MM.1S (cell line): ENCODE measurements at regions not wholly inside any gene's neighbourhood (a gene's known extent, or its start where the extent isn't known, plus 50 kb on each side); places are given as distances from the start of the nearest gene placed in this dataset.

Experiments used
- DNase-seq: peaks from one replicate; pipeline ENCODE4 v3.0.0-alpha.2; 2015
- H2AFZ ChIP-seq: fragments of 300-600 bp; sonication (generic); 2 replicates; pipeline ENCODE4 v1.6.0; 2016; ENCODE audit warnings: antibody characterized with exemption, low read length
- H3F3A ChIP-seq: fragments of 300-600 bp; sonication (generic); 2 replicates; pipeline ENCODE4 v1.6.1; 2016; ENCODE audit warnings: mild to moderate bottlenecking, antibody characterized with exemption, low read length, moderate library complexity, mixed read lengths; ENCODE audit not compliant: insufficient read depth
- H3K27ac ChIP-seq: fragments of 300-600 bp; sonication (generic); 2 replicates; pipeline ENCODE4 v1.5.1; 2016; ENCODE audit warnings: mild to moderate bottlenecking, low read length
- H3K27me3 ChIP-seq: fragments of 300-600 bp; sonication (generic); replicated peaks from 2 replicates; pipeline ENCODE4 v1.6.0; 2016; ENCODE audit warnings: low read length; ENCODE audit not compliant: insufficient read depth
- H3K36me3 ChIP-seq: fragments of 300-600 bp; sonication (generic); replicated peaks from 2 replicates; pipeline ENCODE4 v1.6.1; 2016; ENCODE audit warnings: mild to moderate bottlenecking, low read length, mixed read lengths; ENCODE audit not compliant: insufficient read depth
- H3K4me1 ChIP-seq: fragments of 300-600 bp; sonication (generic); 2 replicates; pipeline ENCODE4 v1.6.1; 2016; ENCODE audit warnings: low read length, mixed read lengths
- H3K4me2 ChIP-seq: fragments of 300-600 bp; sonication (generic); 2 replicates; pipeline ENCODE4 v1.6.0; 2016; ENCODE audit warnings: low read depth, low read length
- H3K4me3 ChIP-seq: fragments of 300-600 bp; sonication (generic); 2 replicates; pipeline ENCODE4 v1.5.1; 2016; ENCODE audit warnings: low read length, mixed read lengths
- H3K79me2 ChIP-seq: fragments of 300-600 bp; sonication (generic); 2 replicates; pipeline ENCODE4 v1.6.1; 2016; ENCODE audit warnings: mixed run types, low read length, mixed read lengths
- H3K9ac ChIP-seq: fragments of 300-600 bp; sonication (generic); 2 replicates; pipeline ENCODE4 v1.6.1; 2016; ENCODE audit warnings: low read length, mixed read lengths
- H3K9me2 ChIP-seq: fragments of 300-600 bp; sonication (generic); replicated peaks from 2 replicates; pipeline ENCODE4 v1.6.1; 2016; ENCODE audit warnings: mild to moderate bottlenecking, low read length, mixed read lengths; ENCODE audit not compliant: insufficient read depth
- H3K9me3 ChIP-seq: fragments of 300-600 bp; sonication (generic); replicated peaks from 2 replicates; pipeline ENCODE4 v1.6.1; 2016; ENCODE audit warnings: mild to moderate bottlenecking, low read length, mixed read lengths; ENCODE audit not compliant: insufficient read depth
- H4K20me1 ChIP-seq: fragments of 300-600 bp; sonication (generic); 2 replicates; pipeline ENCODE4 v1.6.1; 2016; ENCODE audit warnings: mild to moderate bottlenecking, low read length, moderate library complexity, mixed read lengths; ENCODE audit not compliant: insufficient read depth
- CTCF ChIP-seq: fragments of 300-600 bp; sonication (generic); IDR thresholded peaks from 2 replicates; pipeline ENCODE4 v1.5.1; 2016; ENCODE audit warnings: antibody characterized with exemption, low read length, mixed read lengths
- EZH2 ChIP-seq: fragments of 300-600 bp; sonication (generic); optimal IDR thresholded peaks from 2 replicates; pipeline ENCODE3; 2017; ENCODE audit warnings: low read depth, mild to moderate bottlenecking, antibody characterized with exemption, low read length, mixed read lengths
- EZH2phosphoT487 ChIP-seq: fragments of 300-600 bp; sonication (generic); IDR thresholded peaks from 2 replicates; pipeline ENCODE4 v1.6.1; 2018; ENCODE audit warnings: antibody characterized with exemption, low read length

GRCh38 chr2:37767046-37767445 is 95.6 kb upstream of the CDC42EP3 start:
- no peaks in the 10 kb centered on the region for H3F3A ChIP-seq
- DNase-seq, result no peak
- H3K9ac ChIP-seq, result no peak overlapping the region
- H3K27me3 ChIP-seq, result no peaks in the 10 kb centered on the region
- TF ChIP-seq EZH2, result no peak
- no peak for TF ChIP-seq CTCF
- no peak for TF ChIP-seq EZH2phosphoT487
- H4K20me1 ChIP-seq, result no peaks in the 10 kb centered on the region
- H3K9me3 ChIP-seq, result no peaks in the 10 kb centered on the region
- H3K36me3 ChIP-seq, result no peaks in the 10 kb centered on the region
- peaks cover 16% of the 10 kb centered on the region for H3K4me1 ChIP-seq
- H3K27ac ChIP-seq, result no peak overlapping the region
- no peaks in the 10 kb centered on the region for H3K9me2 ChIP-seq
- H2AFZ ChIP-seq, result no peak overlapping the region
- no peak overlapping the region for H3K4me3 ChIP-seq
- no peaks in the 10 kb centered on the region for H3K79me2 ChIP-seq
- no peak overlapping the region for H3K4me2 ChIP-seq

GRCh38 chr2:37767959-37768925 is 96.8 kb upstream of the CDC42EP3 start:
- Histone ChIP-seq H3K9ac (no peak overlapping the region), H3K4me2 (peak overlapping the region; percentile 36), H3K27ac (no peak overlapping the region), H3K27me3 (no peaks in the 10 kb centered on the region), H3K36me3 (no peaks in the 10 kb centered on the region), H3K9me3 (no peaks in the 10 kb centered on the region), H3K4me1 (peaks cover 16% of the 10 kb centered on the region), H3K4me3 (no peak overlapping the region), H2AFZ (peak overlapping the region; percentile 6; the same call in 1 of the 2 replicates), H3F3A (no peaks in the 10 kb centered on the region), H3K9me2 (no peaks in the 10 kb centered on the region), H4K20me1 (no peaks in the 10 kb centered on the region), H3K79me2 (no peaks in the 10 kb centered on the region)
- DNase-seq, result peak; percentile 11
- TF ChIP-seq EZH2 (no peak), CTCF (no peak), EZH2phosphoT487 (no peak)

GRCh38 chr2:37769551-37769950 is 98.1 kb upstream of the CDC42EP3 start:
- no peaks in the 10 kb centered on the region for H3K9me3 ChIP-seq
- DNase-seq, result no peak
- no peak overlapping the region for H2AFZ ChIP-seq
- no peaks in the 10 kb centered on the region for H3K79me2 ChIP-seq
- TF ChIP-seq EZH2 (no peak), CTCF (no peak), EZH2phosphoT487 (no peak)
- H3K4me2 ChIP-seq, result no peak overlapping the region
- H4K20me1 ChIP-seq, result no peaks in the 10 kb centered on the region
- no peaks in the 10 kb centered on the region for H3K9me2 ChIP-seq
- no peaks in the 10 kb centered on the region for H3K27me3 ChIP-seq
- H3K4me3 ChIP-seq, result no peak overlapping the region
- no peak overlapping the region for H3K27ac ChIP-seq
- H3K9ac ChIP-seq, result no peak overlapping the region
- no peaks in the 10 kb centered on the region for H3F3A ChIP-seq
- no peaks in the 10 kb centered on the region for H3K36me3 ChIP-seq
- peaks cover 16% of the 10 kb centered on the region for H3K4me1 ChIP-seq
